GM19468 (cell line): ENCODE measurements at regions not wholly inside any gene's neighbourhood (a gene's known extent, or its start where the extent isn't known, plus 50 kb on each side); places are given as distances from the start of the nearest gene placed in this dataset.

Experiments used
- ATAC-seq: cut with Tn5 transposase; IDR thresholded peaks from one replicate; pipeline ENCODE4 v1.9.1; 2021; ENCODE audit warnings: mild to moderate bottlenecking, moderate library complexity, moderate number of reproducible peaks; ENCODE audit not compliant: unreplicated experiment; ENCODE audit errors: extremely low read depth

GRCh38 chr2:8412586-8412985 lies 269.3 kb upstream of the ID2 start:
- ATAC-seq, result no peak

- ATAC-seq, result no peak
Measured at GRCh38 chr2:8413589-8414135, 268.2 kb upstream of the ID2 start.

GRCh38 chr2:8414946-8415879 lies 266.6 kb upstream of the ID2 start:
- ATAC-seq, result no peak

- ATAC-seq, result no peak
Measured at GRCh38 chr2:8416001-8416571, 265.8 kb upstream of the ID2 start.

- ATAC-seq, result no peak
Measured at GRCh38 chr2:8416849-8417832, 264.7 kb upstream of the ID2 start.

GRCh38 chr2:8418721-8419120 lies 263.1 kb upstream of the ID2 start:
- no peak for ATAC-seq

GRCh38 chr2:8421658-8422449 lies 260.0 kb upstream of the ID2 start:
- peak; percentile 58 for ATAC-seq

GRCh38 chr2:8422450-8422800 lies 259.4 kb upstream of the ID2 start:
- ATAC-seq, result no peak

- ATAC-seq, result no peak
Measured at GRCh38 chr2:8424997-8425900, 256.6 kb upstream of the ID2 start.

GRCh38 chr2:8426550-8426949 lies 255.3 kb upstream of the ID2 start:
- ATAC-seq, result no peak

- ATAC-seq, result no peak
Measured at GRCh38 chr2:8427211-8427610, 254.6 kb upstream of the ID2 start.

- ATAC-seq, result no peak
Measured at GRCh38 chr2:8430628-8431027, 251.2 kb upstream of the ID2 start.

- no peak for ATAC-seq
Measured at GRCh38 chr2:8431446-8432125, 250.3 kb upstream of the ID2 start.

- no peak for ATAC-seq
Measured at GRCh38 chr2:8432706-8433336, 249.0 kb upstream of the ID2 start.

GRCh38 chr2:8433390-8433789 lies 248.5 kb upstream of the ID2 start:
- no peak for ATAC-seq

- no peak for ATAC-seq
Measured at GRCh38 chr2:8435608-8436007, 246.2 kb upstream of the ID2 start.

- ATAC-seq, result no peak
Measured at GRCh38 chr2:8436585-8436984, 245.3 kb upstream of the ID2 start.
